ACC112 (cell line): ENCODE measurements at regions not wholly inside any gene's neighbourhood (a gene's known extent, or its start where the extent isn't known, plus 50 kb on each side); places are given as distances from the start of the nearest gene placed in this dataset.

ENCODE experiments used
- H2AFZ ChIP-seq: fragments of 200-600 bp; sonication (generic); one replicate; pipeline ENCODE4 v1.6.0; 2017; ENCODE audit warnings: antibody characterized with exemption, low read length; ENCODE audit not compliant: unreplicated experiment
- H3K27ac ChIP-seq: fragments of 200-600 bp; sonication (generic); 2 replicates; pipeline ENCODE4 v1.5.1; 2014; ENCODE audit warnings: low read depth, mild to moderate bottlenecking, antibody characterized with exemption, low read length, moderate library complexity
- H3K27me3 ChIP-seq: fragments of 200-600 bp; sonication (generic); 2 replicates; pipeline ENCODE4 v1.6.1; 2014; ENCODE audit warnings: mild to moderate bottlenecking, antibody characterized with exemption, low read length, moderate library complexity, mixed read lengths; ENCODE audit not compliant: insufficient read depth
- H3K36me3 ChIP-seq: fragments of 200-600 bp; sonication (generic); 2 replicates; pipeline ENCODE4 v1.6.1; 2016; ENCODE audit warnings: mild to moderate bottlenecking, antibody characterized with exemption, low read length, moderate library complexity, mixed read lengths; ENCODE audit not compliant: insufficient read depth
- H3K4me1 ChIP-seq: fragments of 200-600 bp; sonication (generic); one replicate; pipeline ENCODE4 v1.6.1; 2016; ENCODE audit warnings: low read length, mixed read lengths; ENCODE audit not compliant: insufficient read depth, unreplicated experiment, control insufficient read depth
- H3K4me3 ChIP-seq: fragments of 200-600 bp; sonication (generic); 2 replicates; pipeline ENCODE4 v1.5.1; 2014; ENCODE audit warnings: mild to moderate bottlenecking, low read depth, low read length
- H3K79me2 ChIP-seq: fragments of 200-600 bp; sonication (generic); one replicate; pipeline ENCODE4 v1.6.0; 2016; ENCODE audit warnings: low read length; ENCODE audit not compliant: control insufficient read depth, unreplicated experiment, insufficient read depth

DNA sequence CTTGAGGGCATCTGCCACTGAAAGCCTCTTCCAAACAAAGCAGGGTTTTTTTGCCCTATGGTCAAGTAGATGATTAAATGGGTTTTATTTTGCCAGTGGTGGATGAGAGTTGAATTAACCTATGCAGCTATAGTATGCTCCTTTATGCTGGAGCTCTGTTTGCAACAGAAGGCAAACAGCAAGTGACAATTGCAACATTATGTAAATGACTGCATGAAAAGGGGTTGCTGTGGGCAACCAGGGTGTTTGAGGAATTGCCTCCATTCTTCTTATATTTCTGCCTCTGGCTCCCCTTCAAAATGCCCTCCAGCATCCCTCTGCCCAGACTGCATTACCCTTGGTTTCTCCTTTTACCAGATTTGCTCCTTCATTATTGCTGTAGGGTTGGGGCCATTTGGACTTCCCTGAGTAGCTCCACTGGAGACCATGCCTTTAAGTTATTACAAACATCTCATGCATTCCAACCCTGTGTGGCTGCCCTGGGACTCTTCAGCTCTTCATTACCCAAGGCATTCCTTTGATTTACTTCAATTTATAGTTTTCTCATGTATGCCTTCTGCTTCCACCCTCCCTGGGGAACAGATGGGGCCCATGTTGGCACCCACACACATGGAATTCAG is 398.4 kb downstream of the PRDM2 start:
- Histone ChIP-seq H2AFZ (no peak overlapping the region), H3K27ac (no peak overlapping the region), H3K4me1 (no peaks in the 10 kb centered on the region), H3K36me3 (no peaks in the 10 kb centered on the region), H3K79me2 (no peaks in the 10 kb centered on the region), H3K4me3 (no peak overlapping the region), H3K27me3 (no peaks in the 10 kb centered on the region)

DNA sequence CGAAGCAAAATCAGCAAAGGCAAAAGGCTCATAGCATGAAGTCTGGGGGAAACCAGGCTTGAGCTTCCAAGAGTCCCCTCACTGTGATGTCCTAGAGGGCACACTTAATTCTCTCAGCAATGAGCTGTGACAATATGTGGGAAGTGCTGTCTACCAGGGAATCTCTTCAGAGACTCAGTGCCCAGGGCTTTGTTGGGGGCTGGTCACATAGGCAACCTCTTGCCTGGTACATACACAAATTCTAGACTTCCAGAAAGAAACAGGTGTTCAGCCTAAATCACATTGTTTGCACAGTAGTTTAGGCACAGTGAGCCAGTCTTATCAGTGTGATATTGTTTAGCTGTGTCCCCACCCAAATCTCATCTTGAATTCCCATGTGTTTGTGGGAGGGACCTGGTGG is 400.5 kb downstream of the PRDM2 start:
- no peak overlapping the region for H3K27ac ChIP-seq
- no peaks in the 10 kb centered on the region for H3K4me1 ChIP-seq
- no peak overlapping the region for H2AFZ ChIP-seq
- H3K36me3 ChIP-seq = no peaks in the 10 kb centered on the region
- no peaks in the 10 kb centered on the region for H3K79me2 ChIP-seq
- H3K4me3 ChIP-seq = no peak overlapping the region
- H3K27me3 ChIP-seq = no peaks in the 10 kb centered on the region

DNA sequence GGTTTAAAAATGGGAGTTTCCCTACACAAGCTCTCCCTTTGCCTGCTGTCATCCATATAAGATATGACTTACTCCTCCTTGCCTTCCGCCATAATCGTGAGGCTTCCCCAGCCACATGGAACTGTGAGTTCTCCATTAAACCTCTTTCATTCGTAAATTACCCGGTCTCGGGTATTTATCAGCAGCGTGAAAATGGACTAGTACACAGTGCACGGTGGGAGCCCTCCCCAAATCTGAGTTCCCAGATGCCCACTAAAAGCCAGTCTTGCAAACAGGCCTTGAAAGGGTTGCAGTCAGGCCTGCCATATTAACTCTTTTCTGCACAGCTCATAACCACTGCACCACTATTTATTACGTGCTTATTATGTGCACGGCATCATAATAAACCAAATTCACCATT is 400.9 kb downstream of the PRDM2 start:
- H3K4me1 ChIP-seq = no peaks in the 10 kb centered on the region
- H3K4me3 ChIP-seq = no peak overlapping the region
- H3K36me3 ChIP-seq = no peaks in the 10 kb centered on the region
- no peaks in the 10 kb centered on the region for H3K27me3 ChIP-seq
- H2AFZ ChIP-seq = no peak overlapping the region
- H3K79me2 ChIP-seq = no peaks in the 10 kb centered on the region
- no peak overlapping the region for H3K27ac ChIP-seq

DNA sequence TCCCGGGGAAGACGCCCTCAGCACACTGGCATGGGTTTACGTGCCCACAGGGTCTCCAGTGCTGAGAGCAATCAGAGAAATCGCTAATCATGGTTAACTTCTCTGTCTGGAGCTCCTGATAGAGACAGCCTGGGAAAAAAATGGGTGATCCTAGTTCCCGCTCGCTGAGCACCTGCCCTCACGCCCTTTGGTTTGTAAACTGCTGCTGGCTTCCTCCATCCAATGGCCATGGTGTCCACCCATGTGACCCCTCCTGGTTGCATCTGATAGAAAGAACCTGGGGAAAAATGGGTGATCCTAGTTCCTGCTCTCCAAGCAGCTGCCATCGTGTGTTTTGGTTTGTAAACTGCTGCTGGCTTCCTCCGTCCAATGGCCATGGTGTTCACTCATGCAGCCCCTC is 402.2 kb downstream of the PRDM2 start:
- Histone ChIP-seq H3K79me2 (no peaks in the 10 kb centered on the region), H3K27me3 (no peaks in the 10 kb centered on the region), H3K27ac (no peak overlapping the region)

DNA sequence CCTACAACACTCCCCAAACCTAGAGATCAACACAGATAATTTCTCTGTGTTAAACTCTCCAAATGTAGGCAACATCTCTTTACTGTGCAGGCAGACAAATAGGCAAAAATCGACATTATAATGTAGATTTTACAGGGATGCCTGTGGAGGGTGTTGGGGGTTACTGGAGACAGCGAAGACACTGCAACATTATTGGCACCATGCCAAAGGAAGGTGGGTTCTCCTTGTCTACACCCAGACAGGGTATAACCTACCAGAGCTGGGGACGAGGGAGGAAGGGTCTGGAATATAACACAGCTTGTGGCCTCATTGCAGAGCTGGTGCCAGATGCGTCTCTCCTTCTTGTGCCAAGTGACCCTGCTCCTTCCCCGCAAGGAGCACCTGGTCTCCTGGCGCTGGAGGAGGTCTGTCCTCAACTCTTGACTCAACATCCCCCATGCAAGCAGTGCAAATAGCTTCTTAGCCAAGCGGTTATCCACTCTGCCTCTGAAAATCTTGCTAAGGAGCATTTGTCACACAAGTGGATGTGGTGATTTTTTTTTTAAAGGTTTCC is 404.0 kb downstream of the PRDM2 start:
- Histone ChIP-seq H3K4me3 (no peak overlapping the region), H3K27ac (no peak overlapping the region), H3K36me3 (no peaks in the 10 kb centered on the region), H3K4me1 (no peaks in the 10 kb centered on the region), H3K27me3 (no peaks in the 10 kb centered on the region), H3K79me2 (no peaks in the 10 kb centered on the region), H2AFZ (no peak overlapping the region)

More for the DNA sequence above, 402.2 kb downstream of the PRDM2 start:
- no peaks in the 10 kb centered on the region for H3K36me3 ChIP-seq
- no peaks in the 10 kb centered on the region for H3K4me1 ChIP-seq
- H2AFZ ChIP-seq = no peak overlapping the region
- no peak overlapping the region for H3K4me3 ChIP-seq

DNA sequence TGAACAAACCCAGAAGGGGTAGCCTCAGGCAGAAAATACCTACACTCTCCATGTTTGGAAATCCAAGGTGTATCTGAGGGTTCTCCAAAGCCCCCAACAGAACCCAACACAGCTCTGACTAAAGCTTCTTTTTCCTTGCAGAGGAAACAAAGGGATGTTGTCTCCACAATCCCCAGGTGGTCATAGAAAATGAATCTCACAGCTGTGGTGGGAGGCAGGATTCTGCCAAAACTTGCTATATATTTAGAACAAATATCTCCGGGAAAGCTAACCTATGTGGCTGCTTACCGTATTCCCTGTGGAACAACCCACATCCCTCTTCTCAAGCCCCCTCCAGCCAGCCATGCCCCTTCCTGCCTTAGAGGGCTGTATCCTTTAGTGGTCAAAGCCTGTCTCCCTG is 406.1 kb downstream of the PRDM2 start:
- no peaks in the 10 kb centered on the region for H3K36me3 ChIP-seq
- no peak overlapping the region for H2AFZ ChIP-seq
- no peaks in the 10 kb centered on the region for H3K4me1 ChIP-seq
- H3K4me3 ChIP-seq = no peak overlapping the region
- no peak overlapping the region for H3K27ac ChIP-seq
- no peaks in the 10 kb centered on the region for H3K27me3 ChIP-seq
- H3K79me2 ChIP-seq = no peaks in the 10 kb centered on the region

DNA sequence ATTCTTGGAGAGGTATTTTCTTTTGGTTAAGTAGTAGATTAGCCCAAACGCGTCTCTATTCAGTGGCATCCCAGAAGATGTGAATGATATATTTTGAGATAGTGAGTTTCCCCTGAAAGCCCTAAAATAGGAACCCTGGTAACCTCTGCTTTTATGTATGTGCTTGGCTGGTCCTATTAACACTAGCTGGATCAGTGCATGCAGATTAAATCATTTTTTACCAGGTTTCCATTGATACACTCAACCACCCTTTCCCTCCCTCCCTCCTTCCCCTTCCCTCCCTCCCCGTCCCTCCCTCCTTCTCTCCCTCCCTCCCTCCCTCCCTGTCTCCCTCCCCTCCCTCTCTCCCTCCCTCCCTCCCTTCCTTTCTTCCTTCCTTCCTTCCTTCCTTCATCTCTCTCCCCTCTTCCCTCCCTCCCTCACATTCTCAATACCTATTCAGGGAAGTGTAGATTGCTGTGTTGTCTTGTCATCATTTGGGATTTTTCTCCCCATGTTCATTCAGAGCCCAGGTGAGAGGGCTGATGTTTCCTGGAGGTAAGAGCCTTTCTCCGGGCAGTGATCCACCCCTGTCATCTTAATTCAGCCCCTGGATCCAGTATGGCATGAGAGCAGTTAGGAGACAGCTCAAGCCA is 406.8 kb downstream of the PRDM2 start:
- no peaks in the 10 kb centered on the region for H3K79me2 ChIP-seq
- H2AFZ ChIP-seq = no peak overlapping the region
- H3K27ac ChIP-seq = no peak overlapping the region
- H3K36me3 ChIP-seq = no peaks in the 10 kb centered on the region
- no peaks in the 10 kb centered on the region for H3K4me1 ChIP-seq
- H3K4me3 ChIP-seq = no peak overlapping the region
- H3K27me3 ChIP-seq = no peaks in the 10 kb centered on the region

DNA sequence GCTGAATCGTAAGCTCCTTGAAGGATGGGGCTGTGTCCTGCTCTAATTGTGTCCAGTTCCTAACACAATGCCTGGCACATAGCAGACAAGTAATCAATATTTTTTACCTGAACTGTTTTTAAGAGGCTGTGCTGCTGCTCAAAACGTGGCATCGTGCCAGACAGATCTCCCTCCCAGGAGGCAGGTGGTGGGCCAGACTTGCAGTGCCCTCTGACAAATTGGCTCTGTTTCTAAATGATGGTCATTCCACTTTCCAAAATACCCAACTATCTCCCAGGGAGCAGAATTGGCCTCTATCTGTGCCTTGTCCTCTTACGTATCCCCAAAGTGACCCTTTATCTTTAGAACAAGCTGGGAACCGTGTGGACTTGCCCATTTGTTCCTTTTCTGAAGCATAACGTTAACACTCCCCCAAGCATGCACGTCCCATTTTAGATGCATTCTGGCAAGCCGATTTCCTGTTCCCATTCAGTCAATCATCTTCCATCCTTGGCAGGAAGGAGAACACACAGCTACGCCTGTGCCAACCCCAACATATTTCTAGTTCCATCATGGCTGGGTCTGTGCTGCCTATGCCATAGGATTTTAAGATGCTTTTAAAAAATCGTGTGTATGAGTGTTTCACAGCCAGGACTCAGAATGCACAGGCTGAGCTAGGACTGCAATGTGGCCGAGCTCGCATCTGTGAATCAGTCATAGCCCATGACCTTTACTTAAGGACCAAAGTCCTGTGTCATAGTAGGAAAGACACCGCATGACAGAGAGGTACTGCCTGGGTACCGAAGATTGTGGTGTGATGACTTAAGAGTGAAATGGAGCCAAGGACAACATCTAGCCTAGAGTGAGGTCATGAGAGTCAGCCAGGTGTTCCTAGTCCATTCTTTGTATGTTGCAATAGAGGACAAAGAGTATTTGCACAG is 408.6 kb downstream of the PRDM2 start:
- Histone ChIP-seq H3K79me2 (no peaks in the 10 kb centered on the region), H3K27ac (no peak overlapping the region), H2AFZ (no peak overlapping the region), H3K27me3 (no peaks in the 10 kb centered on the region), H3K4me1 (no peaks in the 10 kb centered on the region), H3K4me3 (no peak overlapping the region), H3K36me3 (no peaks in the 10 kb centered on the region)

DNA sequence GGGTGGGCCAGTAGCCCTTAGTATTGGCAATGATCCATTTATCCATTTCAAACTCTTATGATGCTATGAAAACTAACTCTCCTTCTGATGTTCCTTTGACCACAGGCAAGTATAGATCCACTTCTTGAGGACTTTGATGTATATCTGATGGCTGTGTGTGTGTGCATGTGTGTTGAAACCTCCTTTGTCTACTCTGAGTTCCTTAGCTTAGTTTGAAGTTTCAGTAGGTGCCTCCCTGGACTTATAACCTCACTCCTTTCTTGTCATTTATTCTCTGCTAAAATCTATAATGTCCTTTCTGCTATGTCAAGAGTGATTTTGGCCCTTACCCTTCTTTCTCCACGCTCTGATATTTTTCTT is 409.3 kb downstream of the PRDM2 start:
- no peaks in the 10 kb centered on the region for H3K79me2 ChIP-seq
- no peaks in the 10 kb centered on the region for H3K27me3 ChIP-seq
- no peak overlapping the region for H3K27ac ChIP-seq
- H3K4me3 ChIP-seq = no peak overlapping the region
- H3K4me1 ChIP-seq = no peaks in the 10 kb centered on the region
- H2AFZ ChIP-seq = no peak overlapping the region
- H3K36me3 ChIP-seq = no peaks in the 10 kb centered on the region

DNA sequence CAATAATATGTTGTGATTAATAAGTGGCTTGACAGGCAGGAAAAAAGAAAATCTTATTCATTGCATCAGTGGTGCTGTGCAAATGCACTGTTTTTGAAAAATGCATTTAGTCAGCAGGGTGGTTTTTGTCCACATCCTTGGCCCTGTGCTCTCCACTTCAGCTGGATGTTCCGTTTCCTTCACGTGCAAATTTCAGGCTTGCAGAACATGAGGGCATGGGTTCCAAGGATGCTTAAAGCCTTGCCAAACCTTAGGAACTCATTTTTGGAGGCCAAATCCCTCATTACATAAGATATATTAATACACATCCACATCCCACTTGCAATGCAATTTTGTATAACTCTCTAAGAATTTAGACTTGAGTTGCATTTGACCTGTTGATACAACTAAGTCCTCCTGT is 410.1 kb downstream of the PRDM2 start:
- Histone ChIP-seq H3K4me3 (no peak overlapping the region), H3K27me3 (no peaks in the 10 kb centered on the region), H3K79me2 (no peaks in the 10 kb centered on the region), H3K36me3 (no peaks in the 10 kb centered on the region), H2AFZ (no peak overlapping the region), H3K27ac (no peak overlapping the region), H3K4me1 (no peaks in the 10 kb centered on the region)
